GM13977 (cell line): ENCODE measurements at regions not wholly inside any gene's neighbourhood (a gene's known extent, or its start where the extent isn't known, plus 50 kb on each side); places are given as distances from the start of the nearest gene placed in this dataset.

Experiments
- DNase-seq: peaks from one replicate; pipeline ENCODE4 v3.0.0; 2012; ENCODE audit warnings: low spot score
- in situ Hi-C: fragments of 300-500 bp; cut with MboI; formaldehyde crosslinking; loops from one replicate; pipeline ENCODE4 v1.12.0; 2022; ENCODE audit warnings: low sequenced_read_pairs, low pct_unique_long_range_greater_than_20kb, mixed read lengths, inconsistent platforms; ENCODE audit not compliant: unreplicated experiment
- TF ChIP-seq, protein P1 (sequence below): IDR thresholded peaks from 2 replicates; pipeline ENCODE4 v1.5.1; 2012; ENCODE audit warnings: mild to moderate bottlenecking, control low read depth; ENCODE audit not compliant: insufficient read depth; ENCODE audit errors: extremely low read depth, missing control alignments

DNA sequence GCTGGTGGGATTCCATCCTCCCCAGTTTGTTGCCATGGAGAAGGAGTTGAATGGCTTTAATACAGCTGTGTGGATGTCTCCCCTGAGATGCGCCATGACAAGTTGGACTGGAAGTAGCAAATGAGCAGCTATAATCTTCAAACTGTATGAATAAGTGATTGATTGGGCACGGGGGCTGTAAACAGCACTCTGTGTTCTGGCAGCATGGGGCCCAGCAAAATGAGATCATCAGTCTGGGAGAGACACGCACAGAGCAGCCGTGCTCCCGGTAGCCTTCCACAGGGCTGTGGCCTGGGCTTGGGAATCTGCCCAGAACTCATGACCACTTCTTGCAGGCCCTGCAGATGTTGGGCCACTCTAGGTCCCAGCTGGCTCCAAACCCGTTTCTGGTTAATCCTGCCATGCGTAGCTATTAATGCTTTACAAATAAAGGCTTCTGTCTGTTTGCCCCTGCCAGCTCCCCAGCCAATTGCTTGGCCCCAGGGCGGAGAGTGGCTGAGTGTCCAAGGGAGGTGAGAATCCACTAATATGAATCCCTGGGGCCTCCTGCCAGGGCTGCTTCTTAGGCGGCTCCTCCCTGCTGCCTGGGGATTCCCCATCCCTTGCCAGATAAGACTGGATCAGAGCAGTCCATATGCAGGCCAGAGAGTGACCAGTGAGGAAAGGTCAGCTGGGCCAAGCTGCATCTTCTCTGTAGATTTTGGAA, 642.9 kb downstream of the AJAP1 start:
- in situ Hi-C loops, result no loop called here
- TF ChIP-seq, protein P1, sequence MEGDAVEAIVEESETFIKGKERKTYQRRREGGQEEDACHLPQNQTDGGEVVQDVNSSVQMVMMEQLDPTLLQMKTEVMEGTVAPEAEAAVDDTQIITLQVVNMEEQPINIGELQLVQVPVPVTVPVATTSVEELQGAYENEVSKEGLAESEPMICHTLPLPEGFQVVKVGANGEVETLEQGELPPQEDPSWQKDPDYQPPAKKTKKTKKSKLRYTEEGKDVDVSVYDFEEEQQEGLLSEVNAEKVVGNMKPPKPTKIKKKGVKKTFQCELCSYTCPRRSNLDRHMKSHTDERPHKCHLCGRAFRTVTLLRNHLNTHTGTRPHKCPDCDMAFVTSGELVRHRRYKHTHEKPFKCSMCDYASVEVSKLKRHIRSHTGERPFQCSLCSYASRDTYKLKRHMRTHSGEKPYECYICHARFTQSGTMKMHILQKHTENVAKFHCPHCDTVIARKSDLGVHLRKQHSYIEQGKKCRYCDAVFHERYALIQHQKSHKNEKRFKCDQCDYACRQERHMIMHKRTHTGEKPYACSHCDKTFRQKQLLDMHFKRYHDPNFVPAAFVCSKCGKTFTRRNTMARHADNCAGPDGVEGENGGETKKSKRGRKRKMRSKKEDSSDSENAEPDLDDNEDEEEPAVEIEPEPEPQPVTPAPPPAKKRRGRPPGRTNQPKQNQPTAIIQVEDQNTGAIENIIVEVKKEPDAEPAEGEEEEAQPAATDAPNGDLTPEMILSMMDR, result no peak
- DNase-seq, result no peak

DNA sequence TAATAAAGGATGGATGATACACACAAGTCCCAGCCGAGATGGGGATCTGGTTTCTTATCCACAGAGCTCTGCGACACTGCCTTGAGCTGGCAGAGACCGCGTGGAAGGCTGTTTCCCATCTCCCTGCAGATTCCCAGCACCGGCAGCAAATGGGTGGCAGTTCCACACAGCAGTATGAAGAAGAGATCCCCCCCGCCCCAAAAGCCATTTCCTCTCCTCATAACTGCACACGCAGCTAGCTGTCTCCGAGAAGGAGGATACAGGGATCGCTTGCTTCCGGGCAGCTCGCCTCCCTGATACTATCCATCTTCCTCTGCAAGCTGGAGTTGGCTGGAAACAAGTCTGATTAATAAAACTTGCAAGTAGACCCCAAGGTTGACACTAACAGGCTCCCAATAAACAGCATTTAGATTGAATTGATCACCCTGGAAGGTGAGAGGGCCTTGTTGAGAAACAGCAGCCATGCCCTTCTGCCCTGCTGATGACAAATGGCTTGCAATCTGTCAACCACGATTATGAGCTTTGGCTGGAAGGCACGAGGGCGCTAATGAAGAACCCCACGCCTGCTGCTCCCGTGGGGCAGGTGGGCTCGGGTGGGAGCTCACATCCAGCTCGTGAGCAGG, 642.3 kb downstream of the AJAP1 start:
- in situ Hi-C loops, result no loop called here
- TF ChIP-seq, protein P1, result no peak
- DNase-seq, result no peak

DNA sequence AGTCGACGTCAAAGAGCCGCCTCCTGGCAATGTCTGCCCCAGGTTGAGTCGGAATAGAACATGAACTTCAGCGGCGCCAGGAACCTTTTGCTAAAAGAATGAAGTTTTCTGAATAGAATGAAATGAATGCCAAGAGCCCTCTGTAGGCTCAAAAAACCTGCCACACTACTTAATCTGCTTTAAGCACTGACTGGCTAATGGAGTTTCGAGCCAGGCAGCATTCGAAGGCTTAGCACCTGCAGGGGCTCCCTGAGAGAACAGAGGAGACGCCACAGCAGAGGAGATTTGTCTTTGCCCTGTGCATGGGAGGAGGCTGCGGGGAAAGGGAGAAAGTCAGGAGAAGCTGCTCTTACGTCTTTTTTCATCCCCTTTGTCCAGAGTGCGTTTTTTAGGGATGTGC, 641.7 kb downstream of the AJAP1 start:
- TF ChIP-seq, protein P1, result no peak
- in situ Hi-C loops, result no loop called here
- DNase-seq, result no peak

DNA sequence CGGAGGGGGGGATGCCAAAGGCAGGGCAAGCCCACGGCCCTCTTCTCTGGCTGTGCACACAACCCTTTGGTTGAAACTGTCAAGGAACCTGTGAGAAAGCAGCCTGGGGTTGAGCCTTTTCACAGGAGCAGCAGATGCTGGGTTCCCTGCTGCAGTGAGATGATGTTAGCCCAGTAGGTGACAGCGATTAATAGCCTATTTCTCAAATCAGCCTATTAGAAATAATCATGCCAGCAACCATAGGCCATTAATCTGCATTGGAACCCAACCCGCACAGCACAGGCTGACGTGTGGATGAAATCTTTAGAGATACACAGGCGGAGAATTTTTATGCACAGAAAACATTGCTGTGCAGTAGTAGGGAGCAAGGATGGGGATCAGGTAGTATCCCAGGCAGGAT, 637.5 kb downstream of the AJAP1 start:
- TF ChIP-seq, protein P1, result no peak
- in situ Hi-C loops, result no loop called here
- no peak for DNase-seq

DNA sequence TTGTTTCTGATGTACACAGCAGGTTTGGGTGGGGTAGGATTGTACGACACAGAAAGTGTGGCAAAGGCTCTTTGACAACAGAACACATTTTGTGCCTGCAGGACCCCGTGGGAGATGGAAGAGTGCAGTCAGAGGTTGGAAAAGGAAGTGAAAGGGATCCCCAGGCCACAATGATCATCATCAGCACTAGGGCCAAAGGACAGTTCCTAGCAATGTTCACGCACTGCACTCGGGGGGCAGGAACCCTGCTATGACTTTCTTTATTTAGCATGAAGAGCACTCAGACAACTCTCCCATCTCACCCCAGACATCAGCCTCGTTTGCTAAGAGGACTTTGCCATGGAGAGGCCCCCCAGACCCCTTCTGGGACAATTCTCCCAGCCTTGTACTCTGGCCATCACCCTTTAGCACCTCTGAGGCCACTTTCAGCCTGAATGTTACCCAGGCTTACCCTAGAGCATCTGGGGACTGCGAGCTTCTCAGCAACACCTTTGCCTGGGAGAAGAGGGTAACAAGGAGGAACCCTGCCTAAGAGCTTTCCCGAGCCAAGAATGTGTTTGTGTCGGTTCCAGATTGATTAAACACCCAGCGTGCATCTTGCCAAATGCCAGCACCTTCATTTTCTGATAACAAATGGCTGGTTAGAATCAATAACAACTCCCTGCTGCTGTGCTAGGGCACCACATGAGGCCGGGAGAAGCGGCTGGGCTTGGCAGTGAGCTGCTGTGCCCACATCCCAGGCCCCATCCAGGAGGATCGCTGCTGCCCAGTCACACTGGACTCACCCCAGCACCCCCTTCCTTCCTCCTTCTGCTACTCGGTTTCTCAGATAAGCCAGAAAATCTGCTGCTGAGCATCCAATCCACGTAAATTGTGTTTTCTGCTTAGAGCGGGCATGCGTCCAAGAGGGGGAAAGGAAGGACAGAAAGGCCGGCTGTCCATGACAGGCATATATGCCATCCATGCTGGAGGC, 633.1 kb downstream of the AJAP1 start:
- TF ChIP-seq, protein P1, result no peak
- in situ Hi-C loops, result no loop called here
- DNase-seq, result no peak

DNA sequence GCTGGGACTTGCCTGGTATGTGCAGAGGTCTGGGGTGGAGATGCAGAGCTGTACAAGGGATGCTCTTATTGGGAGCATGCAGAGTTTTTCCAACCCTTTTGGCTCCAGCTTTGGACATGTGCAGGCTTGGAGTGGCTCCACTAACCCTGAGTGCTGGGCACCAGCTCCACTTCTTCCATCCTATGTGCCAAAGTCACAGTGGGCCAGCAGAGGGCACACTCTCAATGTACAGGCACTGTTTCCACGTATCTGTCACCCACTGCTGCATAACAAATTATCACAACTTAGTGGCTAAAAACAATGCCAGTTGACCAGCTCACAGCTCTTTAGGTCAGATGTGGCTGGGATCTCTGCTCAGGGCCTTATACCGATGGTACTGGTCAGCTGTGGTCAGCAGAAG, 631.8 kb downstream of the AJAP1 start:
- TF ChIP-seq, protein P1, result no peak
- DNase-seq, result no peak
- in situ Hi-C loops, result no loop called here
